ENCODE measurements at regions not wholly inside any gene's neighbourhood (a gene's known extent, or its start where the extent isn't known, plus 50 kb on each side); places are given as distances from the start of the nearest gene placed in this dataset.

DNA sequence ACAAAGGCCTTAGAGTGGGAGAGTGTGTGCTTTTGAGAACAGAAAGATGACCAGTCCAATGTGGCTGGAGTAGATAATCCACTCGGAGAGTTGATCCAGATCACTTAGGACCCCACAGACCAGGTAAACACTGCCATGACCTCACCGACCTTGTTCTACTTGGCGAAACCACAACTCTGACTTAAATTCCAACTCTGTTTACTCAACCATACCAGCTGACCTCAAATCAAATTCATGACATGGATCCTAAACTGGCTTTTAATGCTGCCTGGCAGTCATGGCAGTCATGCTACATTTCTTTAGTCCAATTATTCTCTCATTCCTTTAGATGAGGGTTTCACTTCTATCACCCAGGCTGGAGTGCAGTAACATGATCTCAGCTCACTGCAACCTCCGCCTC is 347.1 kb upstream of the FAM98A start:
- Histone ChIP-seq H3K9me3 (ENCODE audit: control insufficient read depth in 2 of 2, insufficient read depth in 1 of 2, low read depth in 1 of 2, low read length in 1 of 2) (no peaks in the 10 kb centered on the region), H3K27me3 (ENCODE audit: control insufficient read depth in 1 of 2, insufficient read depth in 2 of 2, low read length in 2 of 2) (no peaks in the 10 kb centered on the region), H3K36me3 (ENCODE audit: control insufficient read depth in 2 of 2, insufficient read depth in 2 of 2, low read length in 1 of 2) (no peaks in the 10 kb centered on the region), H3K4me3 (ENCODE audit: low read depth in 1 of 2, low read length in 2 of 2) (no peak overlapping the region), H3K27ac (ENCODE audit: low read depth in 2 of 2, low read length in 1 of 2) (no peak overlapping the region), H3K4me1 (ENCODE audit: control insufficient read depth in 2 of 2, insufficient read depth in 2 of 2, low read length in 1 of 2) (no peaks in the 10 kb centered on the region)
- 73 to 76% methylated on average over 4 of the region's 4 CpGs for WGBS, 2 donors

DNA sequence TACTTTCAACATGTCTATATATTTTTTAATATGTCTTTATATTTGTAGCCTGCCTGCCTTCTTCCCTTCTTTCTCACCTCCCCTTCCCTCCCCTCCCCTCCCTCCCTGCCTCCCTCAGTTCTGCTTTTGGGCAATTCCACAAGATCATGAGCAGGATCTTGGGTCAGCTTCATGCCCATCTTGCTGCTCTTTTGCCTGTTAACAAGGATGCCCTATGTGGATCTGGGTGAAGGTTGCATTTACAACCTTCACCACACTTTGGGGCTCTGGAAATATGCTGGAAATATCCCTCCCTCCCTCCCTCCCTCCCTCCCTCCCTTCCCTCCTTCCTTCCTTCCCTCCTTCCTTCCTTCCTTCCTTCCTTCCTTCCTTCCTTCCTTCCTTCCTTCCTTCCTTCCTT is 334.1 kb upstream of the FAM98A start:
- no peaks in the 10 kb centered on the region for H3K4me1 ChIP-seq (ENCODE audit: control insufficient read depth in 2 of 2, insufficient read depth in 2 of 2, low read length in 1 of 2)

DNA sequence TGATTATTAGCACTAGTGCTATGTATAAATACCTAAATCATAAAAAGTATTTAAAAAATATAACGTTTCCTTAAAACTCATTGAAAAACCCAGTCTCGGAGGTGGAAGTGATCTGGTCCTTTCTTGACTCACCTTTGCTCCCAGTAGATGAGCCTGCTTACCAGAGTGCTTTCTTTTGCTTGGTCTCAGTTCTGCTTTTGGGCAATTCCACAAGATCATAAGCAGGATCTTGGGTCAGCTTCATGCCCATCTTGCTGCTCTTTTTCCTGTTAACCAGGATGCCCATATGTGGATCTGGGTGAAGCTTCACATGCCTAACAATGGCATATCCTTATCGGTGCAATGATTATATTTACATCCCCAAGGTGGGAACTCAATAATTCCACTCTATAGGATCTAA is 332.1 kb upstream of the FAM98A start:
- Histone ChIP-seq H3K27me3 (ENCODE audit: control insufficient read depth in 1 of 2, insufficient read depth in 2 of 2, low read length in 2 of 2) (no peaks in the 10 kb centered on the region), H3K36me3 (ENCODE audit: control insufficient read depth in 2 of 2, insufficient read depth in 2 of 2, low read length in 1 of 2) (no peaks in the 10 kb centered on the region), H3K27ac (ENCODE audit: low read depth in 2 of 2, low read length in 1 of 2) (no peak overlapping the region), H3K9me3 (ENCODE audit: control insufficient read depth in 2 of 2, insufficient read depth in 1 of 2, low read depth in 1 of 2, low read length in 1 of 2) (no peaks in the 10 kb centered on the region), H3K4me3 (ENCODE audit: low read depth in 1 of 2, low read length in 2 of 2) (no peak overlapping the region), H3K4me1 (ENCODE audit: control insufficient read depth in 2 of 2, insufficient read depth in 2 of 2, low read length in 1 of 2) (no peaks in the 10 kb centered on the region)
- 87 to 88% methylated on average over 3 of the region's 3 CpGs for WGBS, 2 donors

More for the DNA sequence above, 334.1 kb upstream of the FAM98A start:
- Histone ChIP-seq H3K9me3 (ENCODE audit: control insufficient read depth in 2 of 2, insufficient read depth in 1 of 2, low read depth in 1 of 2, low read length in 1 of 2) (no peaks in the 10 kb centered on the region), H3K27ac (ENCODE audit: low read depth in 2 of 2, low read length in 1 of 2) (no peak overlapping the region), H3K4me3 (ENCODE audit: low read depth in 1 of 2, low read length in 2 of 2) (no peak overlapping the region), H3K27me3 (ENCODE audit: control insufficient read depth in 1 of 2, insufficient read depth in 2 of 2, low read length in 2 of 2) (no peaks in the 10 kb centered on the region), H3K36me3 (ENCODE audit: control insufficient read depth in 2 of 2, insufficient read depth in 2 of 2, low read length in 1 of 2) (no peaks in the 10 kb centered on the region)

DNA sequence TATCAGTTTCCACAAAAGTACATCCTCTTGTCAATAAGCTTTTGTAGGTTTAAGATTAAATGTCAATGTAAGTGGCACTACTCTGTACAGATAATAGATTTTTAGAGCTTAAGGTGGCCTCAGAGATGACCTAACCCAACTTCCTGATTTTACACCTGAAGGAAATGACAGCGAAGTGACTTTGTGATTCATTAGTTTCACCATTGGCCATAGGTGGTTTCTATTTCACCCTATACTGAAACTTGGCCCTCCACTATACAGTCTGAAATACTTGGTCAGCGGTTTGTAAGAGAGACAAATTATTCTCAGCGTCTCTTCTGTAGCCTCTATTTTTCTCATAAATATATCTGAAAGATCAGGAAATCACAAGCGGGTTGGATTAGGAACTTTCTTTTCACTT is 330.4 kb upstream of the FAM98A start:
- Histone ChIP-seq H3K27ac (ENCODE audit: low read depth in 2 of 2, low read length in 1 of 2) (no peak overlapping the region), H3K4me1 (ENCODE audit: control insufficient read depth in 2 of 2, insufficient read depth in 2 of 2, low read length in 1 of 2) (no peaks in the 10 kb centered on the region), H3K4me3 (ENCODE audit: low read depth in 1 of 2, low read length in 2 of 2) (no peak overlapping the region), H3K9me3 (ENCODE audit: control insufficient read depth in 2 of 2, insufficient read depth in 1 of 2, low read depth in 1 of 2, low read length in 1 of 2) (no peaks in the 10 kb centered on the region), H3K27me3 (ENCODE audit: control insufficient read depth in 1 of 2, insufficient read depth in 2 of 2, low read length in 2 of 2) (no peaks in the 10 kb centered on the region), H3K36me3 (ENCODE audit: control insufficient read depth in 2 of 2, insufficient read depth in 2 of 2, low read length in 1 of 2) (no peaks in the 10 kb centered on the region)
- 91 to 93% methylated on average over 4 of the region's 4 CpGs for WGBS, 2 donors

DNA sequence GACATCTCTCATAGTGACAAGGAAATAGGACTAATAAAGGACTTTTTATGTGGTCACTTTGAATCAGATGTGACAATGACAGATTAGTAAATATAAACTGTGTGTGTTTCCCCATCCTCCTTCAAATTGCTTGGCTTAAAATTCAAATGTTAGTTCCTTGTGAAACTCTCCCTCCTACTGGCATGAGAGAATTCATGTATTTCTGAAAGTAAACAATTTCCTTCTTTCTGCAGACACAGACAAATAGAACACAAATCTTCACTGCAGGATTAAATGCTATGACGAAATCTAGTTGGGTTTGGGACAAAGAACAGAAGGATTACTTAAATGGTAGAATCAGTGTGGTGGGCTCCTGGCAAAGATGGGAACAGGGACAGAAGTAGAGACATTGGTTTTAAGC is 328.7 kb upstream of the FAM98A start:
- H3K4me3 ChIP-seq (ENCODE audit: low read depth in 1 of 2, low read length in 2 of 2): no peak overlapping the region
- H3K27ac ChIP-seq (ENCODE audit: low read depth in 2 of 2, low read length in 1 of 2): no peak overlapping the region

DNA sequence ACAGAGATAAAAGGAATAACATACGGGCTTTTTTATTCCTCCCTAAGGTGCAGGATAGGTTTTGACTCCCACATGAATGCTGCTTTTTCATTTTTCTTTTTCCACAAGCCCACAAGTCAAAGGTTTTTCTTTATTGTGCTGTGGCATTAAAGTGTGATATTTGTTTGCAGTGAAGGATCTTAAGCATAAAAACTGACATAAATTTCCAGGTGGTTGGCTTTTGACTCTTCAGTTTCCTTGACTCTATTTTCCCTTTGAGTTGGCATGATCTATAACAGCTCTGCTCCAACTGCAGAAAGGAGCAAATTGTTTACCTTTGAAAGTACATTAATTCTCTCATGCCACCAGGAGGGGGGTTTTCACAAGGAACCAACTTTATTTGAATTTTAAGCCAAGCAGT is 326.2 kb upstream of the FAM98A start:
- H3K4me1 ChIP-seq (ENCODE audit: control insufficient read depth in 2 of 2, insufficient read depth in 2 of 2, low read length in 1 of 2): no peaks in the 10 kb centered on the region
- H3K27ac ChIP-seq (ENCODE audit: low read depth in 2 of 2, low read length in 1 of 2): no peak overlapping the region
- no peaks in the 10 kb centered on the region for H3K27me3 ChIP-seq (ENCODE audit: control insufficient read depth in 1 of 2, insufficient read depth in 2 of 2, low read length in 2 of 2)
- whole genome bisulfite sequencing, 2 donors: 26 to 35% methylated on average over 1 of the region's 1 CpG
- no peaks in the 10 kb centered on the region for H3K9me3 ChIP-seq (ENCODE audit: control insufficient read depth in 2 of 2, insufficient read depth in 1 of 2, low read depth in 1 of 2, low read length in 1 of 2)
- H3K4me3 ChIP-seq (ENCODE audit: low read depth in 1 of 2, low read length in 2 of 2): no peak overlapping the region
- no peaks in the 10 kb centered on the region for H3K36me3 ChIP-seq (ENCODE audit: control insufficient read depth in 2 of 2, insufficient read depth in 2 of 2, low read length in 1 of 2)

More for the DNA sequence above, 328.7 kb upstream of the FAM98A start:
- Histone ChIP-seq H3K9me3 (ENCODE audit: control insufficient read depth in 2 of 2, insufficient read depth in 1 of 2, low read depth in 1 of 2, low read length in 1 of 2) (no peaks in the 10 kb centered on the region), H3K27me3 (ENCODE audit: control insufficient read depth in 1 of 2, insufficient read depth in 2 of 2, low read length in 2 of 2) (no peaks in the 10 kb centered on the region), H3K4me1 (ENCODE audit: control insufficient read depth in 2 of 2, insufficient read depth in 2 of 2, low read length in 1 of 2) (no peaks in the 10 kb centered on the region), H3K36me3 (ENCODE audit: control insufficient read depth in 2 of 2, insufficient read depth in 2 of 2, low read length in 1 of 2) (no peaks in the 10 kb centered on the region)
- WGBS, 2 donors: 46 to 48% methylated on average over 1 of the region's 1 CpG

DNA sequence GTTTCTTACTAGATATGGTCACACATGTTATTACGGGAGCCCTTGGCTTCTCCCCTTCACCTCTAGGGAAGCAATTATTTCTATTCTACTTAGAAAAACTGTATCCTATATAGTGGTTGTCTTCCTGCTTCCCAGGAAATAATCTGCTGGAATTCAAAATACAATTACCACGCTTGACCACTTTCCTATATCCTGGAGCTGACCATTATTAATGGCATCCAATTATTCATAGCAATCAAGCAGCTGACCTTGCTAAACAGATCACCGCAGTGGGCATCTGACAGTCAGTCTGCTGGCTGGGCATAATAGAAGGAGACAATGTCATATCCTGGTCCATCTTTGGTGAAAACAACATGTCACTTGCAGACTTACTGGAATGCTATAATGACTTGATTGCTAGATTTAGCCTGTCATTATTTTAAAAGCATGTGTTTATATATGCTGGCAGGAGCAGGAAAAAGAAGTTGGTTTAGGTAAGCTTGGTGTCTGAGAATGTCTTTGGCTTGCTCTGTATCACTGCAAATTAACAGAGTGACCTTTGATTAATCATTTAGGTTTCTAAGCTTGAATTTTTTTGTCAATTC is 325.6 kb upstream of the FAM98A start:
- no peaks in the 10 kb centered on the region for H3K36me3 ChIP-seq (ENCODE audit: control insufficient read depth in 2 of 2, insufficient read depth in 2 of 2, low read length in 1 of 2)
- H3K27ac ChIP-seq (ENCODE audit: low read depth in 2 of 2, low read length in 1 of 2): no peak overlapping the region
- WGBS, 2 donors: 62 to 67% methylated on average over 3 of the region's 3 CpGs
- H3K4me3 ChIP-seq (ENCODE audit: low read depth in 1 of 2, low read length in 2 of 2): no peak overlapping the region
- H3K4me1 ChIP-seq (ENCODE audit: control insufficient read depth in 2 of 2, insufficient read depth in 2 of 2, low read length in 1 of 2): no peaks in the 10 kb centered on the region
- H3K27me3 ChIP-seq (ENCODE audit: control insufficient read depth in 1 of 2, insufficient read depth in 2 of 2, low read length in 2 of 2): no peaks in the 10 kb centered on the region
- H3K9me3 ChIP-seq (ENCODE audit: control insufficient read depth in 2 of 2, insufficient read depth in 1 of 2, low read depth in 1 of 2, low read length in 1 of 2): no peaks in the 10 kb centered on the region

DNA sequence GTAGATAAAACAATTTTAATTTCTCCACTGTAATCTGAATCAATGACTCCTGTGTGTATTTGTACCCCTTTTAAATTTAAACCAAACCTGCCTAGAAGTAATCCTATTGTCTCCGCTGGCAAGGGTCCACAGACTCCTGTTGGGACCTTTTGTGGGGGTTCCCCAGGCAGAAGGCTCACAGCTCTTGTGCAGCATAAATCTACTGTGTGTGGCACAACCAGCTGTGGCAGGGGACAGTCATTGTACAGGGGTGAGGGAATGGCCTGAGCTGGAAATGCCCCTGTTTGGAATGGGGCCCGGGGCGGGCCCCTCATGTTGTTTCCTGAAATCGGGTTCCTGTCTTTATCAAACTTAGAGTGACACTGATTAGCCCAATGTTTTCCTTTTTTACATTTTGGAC is 318.2 kb upstream of the FAM98A start:
- Histone ChIP-seq H3K27ac (ENCODE audit: low read depth in 2 of 2, low read length in 1 of 2) (no peak overlapping the region), H3K4me1 (ENCODE audit: control insufficient read depth in 2 of 2, insufficient read depth in 2 of 2, low read length in 1 of 2) (no peaks in the 10 kb centered on the region), H3K36me3 (ENCODE audit: control insufficient read depth in 2 of 2, insufficient read depth in 2 of 2, low read length in 1 of 2) (no peaks in the 10 kb centered on the region), H3K27me3 (ENCODE audit: control insufficient read depth in 1 of 2, insufficient read depth in 2 of 2, low read length in 2 of 2) (no peaks in the 10 kb centered on the region), H3K4me3 (ENCODE audit: low read depth in 1 of 2, low read length in 2 of 2) (no peak overlapping the region), H3K9me3 (ENCODE audit: control insufficient read depth in 2 of 2, insufficient read depth in 1 of 2, low read depth in 1 of 2, low read length in 1 of 2) (no peaks in the 10 kb centered on the region)
- 68 to 69% methylated on average over 4 of the region's 4 CpGs for WGBS, 2 donors

DNA sequence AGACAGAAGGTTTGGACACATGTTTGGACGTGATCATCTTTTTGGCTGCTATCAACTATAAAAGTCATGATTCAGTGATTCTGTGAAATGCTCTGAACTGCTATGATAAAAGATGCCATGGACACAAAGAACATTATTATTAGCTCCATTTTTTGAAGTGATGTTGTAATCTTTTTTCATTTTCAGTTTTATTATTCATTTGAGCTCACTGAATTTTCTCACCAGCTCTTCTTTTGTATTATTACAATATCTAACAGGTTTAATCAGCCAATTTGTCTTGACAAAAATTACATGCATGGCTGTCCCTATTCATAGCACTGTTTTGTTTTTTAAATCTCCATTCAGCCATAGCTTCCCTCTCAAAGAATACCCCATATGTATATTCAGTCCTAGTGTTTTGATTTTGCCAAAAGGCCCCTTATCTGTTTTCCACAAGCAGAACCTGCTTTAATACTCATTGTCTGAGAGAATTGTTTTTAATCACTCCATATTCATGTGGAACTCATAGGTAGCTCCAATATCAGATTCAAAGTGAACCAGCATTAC is 314.0 kb upstream of the FAM98A start:
- H3K27ac ChIP-seq (ENCODE audit: low read depth in 2 of 2, low read length in 1 of 2): no peak overlapping the region
- WGBS, 2 donors: 49 to 59% methylated on average over 1 of the region's 1 CpG

DNA sequence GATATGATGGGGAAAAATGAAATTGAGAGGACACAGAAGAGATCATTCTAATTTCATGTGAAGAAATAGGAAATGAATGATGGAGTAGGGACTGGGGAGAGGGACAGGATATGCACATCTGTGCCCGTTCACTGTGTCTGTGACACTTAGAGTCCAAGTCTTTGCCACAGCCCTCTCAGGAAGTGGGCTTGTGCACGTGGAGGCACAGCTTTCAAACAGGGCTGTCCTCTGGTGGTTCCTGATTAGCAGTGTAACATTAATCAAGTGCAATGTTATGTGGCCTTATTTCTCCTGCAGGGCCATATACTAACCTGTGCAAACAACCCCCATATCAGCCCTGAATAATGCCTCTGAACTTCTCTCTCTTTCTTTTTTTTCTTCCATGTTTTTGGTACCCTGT is 312.2 kb upstream of the FAM98A start:
- 55 to 62% methylated on average over 2 of the region's 2 CpGs for WGBS, 2 donors
- Histone ChIP-seq H3K4me1 (ENCODE audit: control insufficient read depth in 2 of 2, insufficient read depth in 2 of 2, low read length in 1 of 2) (no peaks in the 10 kb centered on the region), H3K27ac (ENCODE audit: low read depth in 2 of 2, low read length in 1 of 2) (no peak overlapping the region), H3K4me3 (ENCODE audit: low read depth in 1 of 2, low read length in 2 of 2) (no peak overlapping the region), H3K27me3 (ENCODE audit: control insufficient read depth in 1 of 2, insufficient read depth in 2 of 2, low read length in 2 of 2) (no peaks in the 10 kb centered on the region), H3K36me3 (ENCODE audit: control insufficient read depth in 2 of 2, insufficient read depth in 2 of 2, low read length in 1 of 2) (no peaks in the 10 kb centered on the region), H3K9me3 (ENCODE audit: control insufficient read depth in 2 of 2, insufficient read depth in 1 of 2, low read depth in 1 of 2, low read length in 1 of 2) (peaks cover 0 to 2% of the 10 kb centered on the region in 2 donors)

More for the DNA sequence above, 314.0 kb upstream of the FAM98A start:
- Histone ChIP-seq H3K9me3 (ENCODE audit: control insufficient read depth in 2 of 2, insufficient read depth in 1 of 2, low read depth in 1 of 2, low read length in 1 of 2) (peaks cover 0 to 2% of the 10 kb centered on the region in 2 donors), H3K27me3 (ENCODE audit: control insufficient read depth in 1 of 2, insufficient read depth in 2 of 2, low read length in 2 of 2) (no peaks in the 10 kb centered on the region), H3K4me1 (ENCODE audit: control insufficient read depth in 2 of 2, insufficient read depth in 2 of 2, low read length in 1 of 2) (no peaks in the 10 kb centered on the region), H3K36me3 (ENCODE audit: control insufficient read depth in 2 of 2, insufficient read depth in 2 of 2, low read length in 1 of 2) (no peaks in the 10 kb centered on the region), H3K4me3 (ENCODE audit: low read depth in 1 of 2, low read length in 2 of 2) (no peak overlapping the region)
